Astrocyte (in vitro differentiated cells and primary cell): ENCODE measurements at regions not wholly inside any gene's neighbourhood (a gene's known extent, or its start where the extent isn't known, plus 50 kb on each side); places are given as distances from the start of the nearest gene placed in this dataset.

Source experiments
- DNase-seq: peaks from one replicate; pipeline ENCODE4 v3.0.0-alpha.2; 2010; ENCODE audit warnings: low read depth
- FAIRE-seq: peaks from 2 replicates; lab custom pipeline; 2011; peaks lifted over from hg19 to GRCh38; lab: Jason Lieb, UNC
- H2AFZ ChIP-seq: 2 replicates; pipeline ENCODE4 v1.6.0; 2012; ENCODE audit warnings: low read depth, low read length, inconsistent platforms
- H3K27ac ChIP-seq: 2 replicates; pipeline ENCODE4 v1.5.1; 2011; ENCODE audit warnings: low read depth, low read length, inconsistent platforms
- H3K27me3 ChIP-seq: 2 replicates; pipeline ENCODE4 v1.6.0; 2011; ENCODE audit warnings: low read length, inconsistent platforms; ENCODE audit not compliant: insufficient read depth
- H3K36me3 ChIP-seq: 2 replicates; pipeline ENCODE4 v1.5.1; 2011; ENCODE audit warnings: low read length, inconsistent platforms; ENCODE audit not compliant: insufficient read depth
- H3K4me1 ChIP-seq: 2 replicates; pipeline ENCODE4 v1.5.1; 2011; ENCODE audit warnings: low read length, inconsistent platforms; ENCODE audit not compliant: insufficient read depth
- H3K4me2 ChIP-seq: 2 replicates; pipeline ENCODE4 v1.6.0; 2012; ENCODE audit warnings: low read length, inconsistent platforms
- H3K4me3 ChIP-seq: 2 replicates; pipeline ENCODE4 v1.5.1; 2011; ENCODE audit warnings: low read depth, mild to moderate bottlenecking, low read length, inconsistent platforms; ENCODE audit not compliant: insufficient read depth
- H3K79me2 ChIP-seq: 2 replicates; pipeline ENCODE4 v1.6.0; 2012; ENCODE audit warnings: mild to moderate bottlenecking, low read length, inconsistent platforms; ENCODE audit not compliant: insufficient read depth
- H3K9ac ChIP-seq: 2 replicates; pipeline ENCODE4 v1.6.0; 2012; ENCODE audit warnings: mild to moderate bottlenecking, low read length, inconsistent platforms
- H3K9me3 ChIP-seq: 2 replicates; pipeline ENCODE4 v1.5.1; 2012; ENCODE audit warnings: low read depth, mild to moderate bottlenecking, low read length, inconsistent platforms; ENCODE audit not compliant: insufficient read depth
- H4K20me1 ChIP-seq: 2 replicates; pipeline ENCODE4 v1.6.0; 2012; ENCODE audit warnings: low read length, inconsistent platforms; ENCODE audit not compliant: insufficient read depth
- H3K27ac Mint-ChIP-seq: one replicate; pipeline ENCODE4 v1.8.0; 2021; ENCODE audit warnings: mild to moderate bottlenecking, mixed read lengths; ENCODE audit not compliant: unreplicated experiment
- H3K27me3 Mint-ChIP-seq: one replicate; pipeline ENCODE4 v1.8.0; 2021; ENCODE audit warnings: low read depth, mixed read lengths; ENCODE audit not compliant: unreplicated experiment
- H3K36me3 Mint-ChIP-seq: one replicate; pipeline ENCODE4 v1.8.0; 2021; ENCODE audit warnings: low read depth, mixed read lengths; ENCODE audit not compliant: unreplicated experiment
- H3K4me1 Mint-ChIP-seq: one replicate; pipeline ENCODE4 v1.8.0; 2021; ENCODE audit warnings: low read depth, mixed read lengths; ENCODE audit not compliant: unreplicated experiment
- H3K4me3 Mint-ChIP-seq: one replicate; pipeline ENCODE4 v1.8.0; 2021; ENCODE audit warnings: mild to moderate bottlenecking, moderate library complexity, mixed read lengths; ENCODE audit not compliant: unreplicated experiment
- H3K9me3 Mint-ChIP-seq: one replicate; pipeline ENCODE4 v1.8.0; 2021; ENCODE audit warnings: mild to moderate bottlenecking, mixed read lengths; ENCODE audit not compliant: unreplicated experiment
- EZH2 ChIP-seq: IDR thresholded peaks from 2 replicates; pipeline ENCODE4 v1.6.1; 2012; ENCODE audit warnings: mild to moderate bottlenecking, low read length, inconsistent platforms; ENCODE audit not compliant: insufficient read depth
- TF ChIP-seq, protein P1 (sequence below): IDR thresholded peaks from 2 replicates; pipeline ENCODE4 v1.5.1; 2011; ENCODE audit warnings: low read depth, mild to moderate bottlenecking, inconsistent platforms, low read length, moderate library complexity; ENCODE audit not compliant: insufficient read depth

- H3K9me3 ChIP-seq: no peaks in the 10 kb centered on the region
- H4K20me1 ChIP-seq: no peaks in the 10 kb centered on the region
- Mint-ChIP-seq H3K36me3 (no peaks in the 10 kb centered on the region), H3K9me3 (no peaks in the 10 kb centered on the region), H3K4me3 (no peak overlapping the region), H3K27me3 (no peaks in the 10 kb centered on the region), H3K4me1 (no peaks in the 10 kb centered on the region), H3K27ac (no peak overlapping the region)
- H2AFZ ChIP-seq: no peak overlapping the region
- FAIRE-seq (no peak), DNase-seq (no peak)
- no peaks in the 10 kb centered on the region for H3K4me1 ChIP-seq
- H3K27ac ChIP-seq: no peak overlapping the region
- no peak for TF ChIP-seq EZH2
- TF ChIP-seq, protein P1, sequence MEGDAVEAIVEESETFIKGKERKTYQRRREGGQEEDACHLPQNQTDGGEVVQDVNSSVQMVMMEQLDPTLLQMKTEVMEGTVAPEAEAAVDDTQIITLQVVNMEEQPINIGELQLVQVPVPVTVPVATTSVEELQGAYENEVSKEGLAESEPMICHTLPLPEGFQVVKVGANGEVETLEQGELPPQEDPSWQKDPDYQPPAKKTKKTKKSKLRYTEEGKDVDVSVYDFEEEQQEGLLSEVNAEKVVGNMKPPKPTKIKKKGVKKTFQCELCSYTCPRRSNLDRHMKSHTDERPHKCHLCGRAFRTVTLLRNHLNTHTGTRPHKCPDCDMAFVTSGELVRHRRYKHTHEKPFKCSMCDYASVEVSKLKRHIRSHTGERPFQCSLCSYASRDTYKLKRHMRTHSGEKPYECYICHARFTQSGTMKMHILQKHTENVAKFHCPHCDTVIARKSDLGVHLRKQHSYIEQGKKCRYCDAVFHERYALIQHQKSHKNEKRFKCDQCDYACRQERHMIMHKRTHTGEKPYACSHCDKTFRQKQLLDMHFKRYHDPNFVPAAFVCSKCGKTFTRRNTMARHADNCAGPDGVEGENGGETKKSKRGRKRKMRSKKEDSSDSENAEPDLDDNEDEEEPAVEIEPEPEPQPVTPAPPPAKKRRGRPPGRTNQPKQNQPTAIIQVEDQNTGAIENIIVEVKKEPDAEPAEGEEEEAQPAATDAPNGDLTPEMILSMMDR: no peak
- H3K4me2 ChIP-seq: no peak overlapping the region
- H3K36me3 ChIP-seq: no peaks in the 10 kb centered on the region
- no peak overlapping the region for H3K9ac ChIP-seq
- no peaks in the 10 kb centered on the region for H3K27me3 ChIP-seq
- no peaks in the 10 kb centered on the region for H3K79me2 ChIP-seq
- no peak overlapping the region for H3K4me3 ChIP-seq
Observed at GRCh38 chr1:193524021-193524420, 337.6 kb upstream of the B3GALT2 start.

- H3K9me3 ChIP-seq: no peaks in the 10 kb centered on the region
- FAIRE-seq (no peak), DNase-seq (no peak)
- H3K4me1 ChIP-seq: no peaks in the 10 kb centered on the region
- no peak overlapping the region for H3K4me3 ChIP-seq
- no peak overlapping the region for H2AFZ ChIP-seq
- no peaks in the 10 kb centered on the region for H4K20me1 ChIP-seq
- H3K36me3 ChIP-seq: no peaks in the 10 kb centered on the region
- TF ChIP-seq, protein P1: no peak
- TF ChIP-seq EZH2: no peak
- Mint-ChIP-seq H3K9me3 (no peaks in the 10 kb centered on the region), H3K27ac (no peak overlapping the region), H3K4me1 (no peaks in the 10 kb centered on the region), H3K27me3 (no peaks in the 10 kb centered on the region), H3K36me3 (no peaks in the 10 kb centered on the region), H3K4me3 (no peak overlapping the region)
- no peaks in the 10 kb centered on the region for H3K79me2 ChIP-seq
- H3K9ac ChIP-seq: no peak overlapping the region
- H3K27me3 ChIP-seq: no peaks in the 10 kb centered on the region
- H3K4me2 ChIP-seq: no peak overlapping the region
- H3K27ac ChIP-seq: no peak overlapping the region
Observed at GRCh38 chr1:193520472-193520871, 334.1 kb upstream of the B3GALT2 start.

DNA sequence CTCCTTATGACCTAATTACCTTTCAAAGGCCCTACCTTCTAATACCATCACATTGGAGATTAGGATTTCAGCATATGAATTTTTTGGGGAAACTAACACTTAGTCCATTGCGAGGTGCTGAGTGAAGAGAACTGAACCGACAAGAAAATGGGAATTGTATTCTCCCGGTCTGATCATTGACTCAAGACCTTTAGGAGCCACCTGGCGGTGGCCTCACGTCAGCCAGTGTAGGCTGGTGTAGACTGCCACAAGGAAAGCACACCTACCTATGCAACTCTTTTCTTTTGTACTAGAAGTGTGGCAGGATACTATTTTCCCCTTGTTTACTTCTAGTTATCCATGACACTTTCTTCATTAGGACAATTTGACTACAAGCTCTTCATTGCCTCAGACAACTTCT is 333.5 kb upstream of the B3GALT2 start:
- Mint-ChIP-seq H3K36me3 (no peaks in the 10 kb centered on the region), H3K27me3 (no peaks in the 10 kb centered on the region), H3K9me3 (no peaks in the 10 kb centered on the region), H3K4me3 (no peak overlapping the region), H3K4me1 (no peaks in the 10 kb centered on the region), H3K27ac (no peak overlapping the region)
- DNase-seq: no peak
- H3K27me3 ChIP-seq: no peaks in the 10 kb centered on the region
- no peaks in the 10 kb centered on the region for H3K79me2 ChIP-seq
- no peaks in the 10 kb centered on the region for H4K20me1 ChIP-seq
- H3K4me1 ChIP-seq: no peaks in the 10 kb centered on the region
- no peak overlapping the region for H3K27ac ChIP-seq
- no peak for FAIRE-seq
- no peaks in the 10 kb centered on the region for H3K36me3 ChIP-seq
- H3K4me2 ChIP-seq: no peak overlapping the region
- no peak for TF ChIP-seq EZH2
- TF ChIP-seq, protein P1: no peak
- H3K4me3 ChIP-seq: no peak overlapping the region
- H3K9me3 ChIP-seq: no peaks in the 10 kb centered on the region
- H2AFZ ChIP-seq: no peak overlapping the region
- H3K9ac ChIP-seq: no peak overlapping the region
